Temporal lobe (tissue), 1 donor: ENCODE measurements at regions not wholly inside any gene's neighbourhood (a gene's known extent, or its start where the extent isn't known, plus 50 kb on each side); places are given as distances from the start of the nearest gene placed in this dataset. TPM values are rescaled to one million over a fixed set of nuclear protein-coding genes. Genes with fewer than 3 reads are reported as not detected.

Experiments
- small RNA-seq: library from RNA; depleted of rRNA; stranded (forward); fragments of <200 nt; gene quantifications from one replicate; pipeline ENCODE3, GENCODE V24; 2014; ENCODE audit warnings: low replicate concordance

Small RNAs in the stretch of these regions (small RNA-seq; reads per million reads assigned to genes)
- not detected for gene RF00019
- not detected for gene RF00284
- gene RPL41P5: not detected
